RWPE1 (cell line): ENCODE measurements at regions not wholly inside any gene's neighbourhood (a gene's known extent, or its start where the extent isn't known, plus 50 kb on each side); places are given as distances from the start of the nearest gene placed in this dataset.

Source experiments
- CTCF ChIA-PET: fragments of 350-600 bp; sonication (Branson Sonifier 250); formaldehyde crosslinking; extraction: SDS; loops from one replicate; lab custom pipeline; 2021; lab: Yijun Ruan, JAX
- POLR2A ChIA-PET: fragments of 400-600 bp; formaldehyde crosslinking; extraction: SDS; loops from one replicate; lab custom pipeline; 2020; ENCODE audit warnings: antibody characterized with exemption; ENCODE audit not compliant: low non-redundant PET; lab: Yijun Ruan, JAX
- DNase-seq: peaks from one replicate; pipeline ENCODE4 v3.0.0; 2012; ENCODE audit warnings: low spot score
- H3K27ac ChIP-seq: fragments of 450-650 bp; 2 replicates; pipeline ENCODE4 v1.5.1; 2017
- CTCF ChIP-seq: fragments of 450-650 bp; conservative IDR thresholded peaks from 2 replicates; pipeline ENCODE4 v1.5.1; 2017; ENCODE audit warnings: low read depth, mild to moderate bottlenecking

- no peak for DNase-seq
- TF ChIP-seq CTCF: no peak
- POLR2A ChIA-PET: no interaction called here
- CTCF ChIA-PET: no interaction called here
- H3K27ac ChIP-seq: no peak overlapping the region
Observed at GRCh38 chr6:16078064-16078463, 50.8 kb upstream of the MYLIP start.

- POLR2A ChIA-PET: no interaction called here
- no peak for DNase-seq
- no peak overlapping the region for H3K27ac ChIP-seq
- no peak for TF ChIP-seq CTCF
- CTCF ChIA-PET: interaction anchor here (0.7 kb wide), 1 partner anchor 75 kb away, joined by 3 read pairs; no protein-coding TSS in a partner anchor
Observed at GRCh38 chr6:16069671-16070070, 59.2 kb upstream of the MYLIP start.

- DNase-seq: no peak
- ChIA-PET CTCF (interaction anchor here (0.7 kb wide), 1 partner anchor 74 kb away, joined by 3 read pairs; no protein-coding TSS in a partner anchor), POLR2A (no interaction called here)
- no peak for TF ChIP-seq CTCF
- H3K27ac ChIP-seq: no peak overlapping the region
Observed at GRCh38 chr6:16069222-16069621, 59.7 kb upstream of the MYLIP start.

GRCh38 chr6:16067568-16067967, 61.3 kb upstream of the MYLIP start:
- CTCF ChIA-PET: no interaction called here
- no peak for TF ChIP-seq CTCF
- POLR2A ChIA-PET: no interaction called here
- no peak overlapping the region for H3K27ac ChIP-seq
- no peak for DNase-seq

GRCh38 chr6:16064671-16065072, 64.2 kb upstream of the MYLIP start:
- ChIA-PET POLR2A (no interaction called here), CTCF (no interaction called here)
- no peak for DNase-seq

GRCh38 chr6:16063580-16063979, 65.3 kb upstream of the MYLIP start:
- CTCF ChIA-PET: no interaction called here

More at GRCh38 chr6:16064671-16065072, 64.2 kb upstream of the MYLIP start:
- no peak for TF ChIP-seq CTCF
- no peak overlapping the region for H3K27ac ChIP-seq

More at GRCh38 chr6:16063580-16063979, 65.3 kb upstream of the MYLIP start:
- POLR2A ChIA-PET: no interaction called here
- no peak for DNase-seq
- H3K27ac ChIP-seq: no peak overlapping the region
- TF ChIP-seq CTCF: no peak
